ENCODE measurements at regions not wholly inside any gene's neighbourhood (a gene's known extent, or its start where the extent isn't known, plus 50 kb on each side); places are given as distances from the start of the nearest gene placed in this dataset.

DNA sequence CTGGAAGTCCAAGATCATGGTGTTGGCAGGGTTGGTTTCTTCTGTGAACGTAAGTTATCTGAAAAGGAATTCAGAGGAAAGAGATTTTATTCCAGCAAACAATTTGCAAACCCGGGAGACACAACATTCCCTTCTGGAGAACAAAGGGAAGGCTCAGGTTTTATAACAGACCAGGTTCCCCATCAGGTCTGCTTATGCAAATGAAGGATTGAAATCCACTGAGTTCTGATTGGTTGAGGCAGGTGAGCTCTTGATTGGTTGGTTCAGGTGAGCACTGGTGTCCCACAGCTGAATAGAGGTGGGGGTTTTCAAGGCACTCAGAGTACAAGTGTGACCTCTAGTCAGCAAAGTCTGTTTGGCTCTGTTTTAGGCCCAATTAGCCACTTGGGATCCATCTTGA, 1306.8 kb downstream of the TBC1D22A start:
- Histone ChIP-seq H3K27me3 (ENCODE audit: control insufficient read depth, low read length) (no peaks in the 10 kb centered on the region), H3K27ac (ENCODE audit: low read depth, low read length) (peak overlapping the region; percentile 95; the same call in 1 of the 2 replicates), H3K9me3 (ENCODE audit: control insufficient read depth, insufficient read depth, low read length) (peaks cover 4% of the 10 kb centered on the region; the same call in 1 of the 2 replicates), H3F3A (ENCODE audit: control insufficient read depth, insufficient read depth) (peaks cover 23% of the 10 kb centered on the region), H3K4me3 (ENCODE audit: low read length) (no peak overlapping the region), H3K79me2 (ENCODE audit: control insufficient read depth, low read length) (no peaks in the 10 kb centered on the region), H3K9me2 (replicated peaks; ENCODE audit: control insufficient read depth, low read length) (no peaks in the 10 kb centered on the region), H3K4me1 (ENCODE audit: control insufficient read depth, low read length) (peaks cover 65% of the 10 kb centered on the region), H4K20me1 (ENCODE audit: control insufficient read depth, insufficient read depth, low read depth, low read length) (no peaks in the 10 kb centered on the region), H3K36me3 (ENCODE audit: control insufficient read depth, low read length) (peaks cover 10% of the 10 kb centered on the region), H3K4me2 (ENCODE audit: low read length) (no peak overlapping the region)
- TF ChIP-seq, protein P1, sequence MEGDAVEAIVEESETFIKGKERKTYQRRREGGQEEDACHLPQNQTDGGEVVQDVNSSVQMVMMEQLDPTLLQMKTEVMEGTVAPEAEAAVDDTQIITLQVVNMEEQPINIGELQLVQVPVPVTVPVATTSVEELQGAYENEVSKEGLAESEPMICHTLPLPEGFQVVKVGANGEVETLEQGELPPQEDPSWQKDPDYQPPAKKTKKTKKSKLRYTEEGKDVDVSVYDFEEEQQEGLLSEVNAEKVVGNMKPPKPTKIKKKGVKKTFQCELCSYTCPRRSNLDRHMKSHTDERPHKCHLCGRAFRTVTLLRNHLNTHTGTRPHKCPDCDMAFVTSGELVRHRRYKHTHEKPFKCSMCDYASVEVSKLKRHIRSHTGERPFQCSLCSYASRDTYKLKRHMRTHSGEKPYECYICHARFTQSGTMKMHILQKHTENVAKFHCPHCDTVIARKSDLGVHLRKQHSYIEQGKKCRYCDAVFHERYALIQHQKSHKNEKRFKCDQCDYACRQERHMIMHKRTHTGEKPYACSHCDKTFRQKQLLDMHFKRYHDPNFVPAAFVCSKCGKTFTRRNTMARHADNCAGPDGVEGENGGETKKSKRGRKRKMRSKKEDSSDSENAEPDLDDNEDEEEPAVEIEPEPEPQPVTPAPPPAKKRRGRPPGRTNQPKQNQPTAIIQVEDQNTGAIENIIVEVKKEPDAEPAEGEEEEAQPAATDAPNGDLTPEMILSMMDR (IDR thresholded peaks at IDR 0.05; ENCODE audit: low read depth, low read length, poor library complexity, severe bottlenecking) = no peak
- TF ChIP-seq EZH2phosphoT487 (IDR thresholded peaks at IDR 0.05; ENCODE audit: borderline replicate concordance, low read length) = no peak

DNA sequence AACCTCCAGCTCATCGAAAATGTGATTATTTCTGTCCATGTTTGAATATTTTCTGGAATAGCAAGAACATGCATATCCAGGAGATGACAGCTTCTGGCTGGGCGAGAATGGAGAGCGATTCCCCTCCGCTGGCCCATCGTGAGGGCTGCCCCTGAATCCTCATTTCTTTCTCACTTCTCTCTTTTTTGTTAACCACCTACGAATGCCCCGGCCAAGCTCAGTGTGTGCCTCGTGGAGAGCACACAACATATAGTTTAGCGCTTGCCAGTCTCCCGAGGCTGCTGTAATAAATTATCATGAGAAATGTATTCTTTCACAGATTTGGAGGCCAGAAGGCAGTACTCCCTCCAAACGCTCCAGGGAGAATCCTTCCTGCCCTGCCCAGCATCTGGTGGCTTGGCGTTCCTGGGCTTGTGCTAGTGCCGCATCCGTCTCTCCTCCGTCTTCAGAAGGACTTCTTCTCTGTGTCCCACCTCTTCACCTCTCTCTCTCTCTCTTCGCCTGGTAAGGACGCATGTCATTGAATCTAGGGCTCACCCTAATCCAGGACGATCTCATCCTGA, 1306.0 kb downstream of the TBC1D22A start:
- no peak for TF ChIP-seq EZH2phosphoT487 (IDR thresholded peaks at IDR 0.05; ENCODE audit: borderline replicate concordance, low read length)
- TF ChIP-seq, protein P1 (IDR thresholded peaks at IDR 0.05; ENCODE audit: low read depth, low read length, poor library complexity, severe bottlenecking) = no peak
- no peaks in the 10 kb centered on the region for H3K27me3 ChIP-seq (ENCODE audit: control insufficient read depth, low read length)
- no peaks in the 10 kb centered on the region for H3K9me2 ChIP-seq (replicated peaks; ENCODE audit: control insufficient read depth, low read length)
- H3K79me2 ChIP-seq (ENCODE audit: control insufficient read depth, low read length) = no peaks in the 10 kb centered on the region
- H3F3A ChIP-seq (ENCODE audit: control insufficient read depth, insufficient read depth) = peaks cover 20% of the 10 kb centered on the region
- H3K4me2 ChIP-seq (ENCODE audit: low read length) = no peak overlapping the region
- H4K20me1 ChIP-seq (ENCODE audit: control insufficient read depth, insufficient read depth, low read depth, low read length) = no peaks in the 10 kb centered on the region
- H3K4me3 ChIP-seq (ENCODE audit: low read length) = no peak overlapping the region
- peaks cover 57% of the 10 kb centered on the region for H3K4me1 ChIP-seq (ENCODE audit: control insufficient read depth, low read length)
- peaks cover 4% of the 10 kb centered on the region; the same call in 1 of the 2 replicates for H3K9me3 ChIP-seq (ENCODE audit: control insufficient read depth, insufficient read depth, low read length)
- H3K27ac ChIP-seq (ENCODE audit: low read depth, low read length) = no peak overlapping the region
- peaks cover 10% of the 10 kb centered on the region for H3K36me3 ChIP-seq (ENCODE audit: control insufficient read depth, low read length)

DNA sequence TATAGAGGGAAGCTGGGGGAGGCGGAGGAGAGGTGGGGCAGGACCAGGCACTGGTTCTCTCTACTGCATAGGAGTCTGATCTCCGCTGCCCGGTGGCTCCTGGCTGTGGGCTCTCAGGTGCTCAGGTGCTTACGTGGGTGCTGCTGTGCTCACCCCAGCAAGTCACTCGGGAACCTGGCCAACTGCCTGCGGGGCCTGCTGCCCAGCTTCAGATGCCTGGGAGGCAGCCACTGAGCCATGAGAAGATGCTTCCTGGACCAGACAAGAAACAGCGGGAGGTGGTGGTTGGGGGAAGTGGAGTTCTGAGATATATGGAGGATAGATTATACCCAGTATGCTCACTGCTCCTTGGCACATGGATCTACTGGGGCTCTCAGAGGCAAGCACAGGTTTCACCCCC, 1303.4 kb downstream of the TBC1D22A start:
- H3K9me3 ChIP-seq (ENCODE audit: control insufficient read depth, insufficient read depth, low read length) = peaks cover 4% of the 10 kb centered on the region; the same call in 1 of the 2 replicates
- H3F3A ChIP-seq (ENCODE audit: control insufficient read depth, insufficient read depth) = peaks cover 4% of the 10 kb centered on the region

More for the DNA sequence above, 1303.4 kb downstream of the TBC1D22A start:
- no peaks in the 10 kb centered on the region for H3K79me2 ChIP-seq (ENCODE audit: control insufficient read depth, low read length)
- H3K4me1 ChIP-seq (ENCODE audit: control insufficient read depth, low read length) = peaks cover 32% of the 10 kb centered on the region
- no peak overlapping the region for H3K27ac ChIP-seq (ENCODE audit: low read depth, low read length)
- H4K20me1 ChIP-seq (ENCODE audit: control insufficient read depth, insufficient read depth, low read depth, low read length) = no peaks in the 10 kb centered on the region
- H3K4me3 ChIP-seq (ENCODE audit: low read length) = no peak overlapping the region
- H3K9me2 ChIP-seq (replicated peaks; ENCODE audit: control insufficient read depth, low read length) = no peaks in the 10 kb centered on the region
- no peaks in the 10 kb centered on the region for H3K27me3 ChIP-seq (ENCODE audit: control insufficient read depth, low read length)
- no peak overlapping the region for H3K4me2 ChIP-seq (ENCODE audit: low read length)
- TF ChIP-seq, protein P1 (IDR thresholded peaks at IDR 0.05; ENCODE audit: low read depth, low read length, poor library complexity, severe bottlenecking) = no peak
- TF ChIP-seq EZH2phosphoT487 (IDR thresholded peaks at IDR 0.05; ENCODE audit: borderline replicate concordance, low read length) = no peak
- H3K36me3 ChIP-seq (ENCODE audit: control insufficient read depth, low read length) = peaks cover 10% of the 10 kb centered on the region
